Chondrocyte (in vitro differentiated cells): ENCODE measurements at regions not wholly inside any gene's neighbourhood (a gene's known extent, or its start where the extent isn't known, plus 50 kb on each side); places are given as distances from the start of the nearest gene placed in this dataset.
"Not testable (repeated sequence)": the region's sequence is repeated elsewhere in the genome, so short reads cannot be mapped to it uniquely, and the experiment has no call there.

Experiments used
- DNase-seq: peaks from one replicate; pipeline ENCODE4 v3.0.0; 2021; ENCODE audit warnings: mixed read lengths, low spot score
- H3K27ac Mint-ChIP-seq: one replicate; pipeline ENCODE4 v1.8.0; 2021; ENCODE audit warnings: mild to moderate bottlenecking, moderate library complexity, mixed read lengths; ENCODE audit not compliant: unreplicated experiment
- H3K27me3 Mint-ChIP-seq: 2 replicates; pipeline ENCODE4 v1.8.0; 2021; ENCODE audit warnings: low read depth, mixed read lengths
- H3K36me3 Mint-ChIP-seq: 2 replicates; pipeline ENCODE4 v1.8.0; 2021; ENCODE audit warnings: low read depth, mixed read lengths
- H3K4me1 Mint-ChIP-seq: 2 replicates; pipeline ENCODE4 v1.8.0; 2021; ENCODE audit warnings: low read depth, mild to moderate bottlenecking, mixed read lengths
- H3K4me3 Mint-ChIP-seq: one replicate; pipeline ENCODE4 v1.8.0; 2021; ENCODE audit warnings: mild to moderate bottlenecking, moderate library complexity, mixed read lengths; ENCODE audit not compliant: unreplicated experiment
- H3K9me3 Mint-ChIP-seq: 2 replicates; pipeline ENCODE4 v1.8.0; 2021; ENCODE audit warnings: low read depth, mixed read lengths
- TF ChIP-seq, protein P1 (sequence below): fragments of 200-600 bp; sonication (generic); IDR thresholded peaks from 2 replicates; pipeline ENCODE4 v1.5.0; 2021; ENCODE audit warnings: antibody characterized with exemption, mild to moderate bottlenecking, moderate library complexity

- H3K27me3 Mint-ChIP-seq, result peaks cover 5% of the 10 kb centered on the region
- H3K4me1 Mint-ChIP-seq, result peaks cover 20% of the 10 kb centered on the region
- peak overlapping the region; percentile 33 for H3K27ac Mint-ChIP-seq
- TF ChIP-seq, protein P1, sequence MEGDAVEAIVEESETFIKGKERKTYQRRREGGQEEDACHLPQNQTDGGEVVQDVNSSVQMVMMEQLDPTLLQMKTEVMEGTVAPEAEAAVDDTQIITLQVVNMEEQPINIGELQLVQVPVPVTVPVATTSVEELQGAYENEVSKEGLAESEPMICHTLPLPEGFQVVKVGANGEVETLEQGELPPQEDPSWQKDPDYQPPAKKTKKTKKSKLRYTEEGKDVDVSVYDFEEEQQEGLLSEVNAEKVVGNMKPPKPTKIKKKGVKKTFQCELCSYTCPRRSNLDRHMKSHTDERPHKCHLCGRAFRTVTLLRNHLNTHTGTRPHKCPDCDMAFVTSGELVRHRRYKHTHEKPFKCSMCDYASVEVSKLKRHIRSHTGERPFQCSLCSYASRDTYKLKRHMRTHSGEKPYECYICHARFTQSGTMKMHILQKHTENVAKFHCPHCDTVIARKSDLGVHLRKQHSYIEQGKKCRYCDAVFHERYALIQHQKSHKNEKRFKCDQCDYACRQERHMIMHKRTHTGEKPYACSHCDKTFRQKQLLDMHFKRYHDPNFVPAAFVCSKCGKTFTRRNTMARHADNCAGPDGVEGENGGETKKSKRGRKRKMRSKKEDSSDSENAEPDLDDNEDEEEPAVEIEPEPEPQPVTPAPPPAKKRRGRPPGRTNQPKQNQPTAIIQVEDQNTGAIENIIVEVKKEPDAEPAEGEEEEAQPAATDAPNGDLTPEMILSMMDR, result no peak
- DNase-seq, result no peak
- H3K36me3 Mint-ChIP-seq, result no peaks in the 10 kb centered on the region
- H3K9me3 Mint-ChIP-seq, result no peaks in the 10 kb centered on the region
- H3K4me3 Mint-ChIP-seq, result peak overlapping the region; percentile 75
Measured at GRCh38 chr14:65170318-65170717, 68.0 kb upstream of the MAX start.

- TF ChIP-seq, protein P1, result peak; percentile 75
- H3K4me3 Mint-ChIP-seq, result peak overlapping the region; percentile 75
- DNase-seq, result no peak
- H3K27me3 Mint-ChIP-seq, result peaks cover 5% of the 10 kb centered on the region
- H3K36me3 Mint-ChIP-seq, result no peaks in the 10 kb centered on the region
- H3K4me1 Mint-ChIP-seq, result peaks cover 20% of the 10 kb centered on the region
- no peaks in the 10 kb centered on the region for H3K9me3 Mint-ChIP-seq
- peak overlapping the region; percentile 41 for H3K27ac Mint-ChIP-seq
Measured at GRCh38 chr14:65170768-65171507, 68.6 kb upstream of the MAX start.

GRCh38 chr14:65173973-65174693 is 71.8 kb upstream of the MAX start:
- H3K27ac Mint-ChIP-seq, result no peak overlapping the region

DNA sequence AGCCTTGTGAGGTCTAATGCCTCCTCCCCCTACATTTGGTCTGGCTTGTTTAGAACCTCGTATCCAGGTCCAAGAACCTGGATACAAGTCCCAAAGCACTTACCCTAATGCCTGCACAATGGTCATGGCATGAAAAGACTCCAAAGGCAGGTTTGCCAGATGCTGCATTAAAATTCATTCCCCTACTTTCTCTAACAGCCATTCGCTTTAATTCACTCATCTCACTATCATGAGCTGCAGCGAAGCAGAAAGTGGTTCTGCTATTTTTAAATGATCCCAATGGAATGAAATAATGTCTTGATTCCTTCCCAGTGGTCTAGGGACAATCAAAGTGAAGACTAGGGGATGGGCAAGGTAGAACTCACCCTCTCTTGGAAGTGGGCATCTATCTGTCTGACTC is 72.5 kb upstream of the MAX start:
- Mint-ChIP-seq H3K27me3 (peaks cover 5% of the 10 kb centered on the region), H3K9me3 (no peaks in the 10 kb centered on the region), H3K27ac (no peak overlapping the region), H3K4me1 (peaks cover 18% of the 10 kb centered on the region), H3K4me3 (no peak overlapping the region), H3K36me3 (no peaks in the 10 kb centered on the region)
- DNase-seq, result no peak
- TF ChIP-seq, protein P1, result no peak

More at GRCh38 chr14:65173973-65174693, 71.8 kb upstream of the MAX start:
- TF ChIP-seq, protein P1, result no peak
- Mint-ChIP-seq H3K9me3 (no peaks in the 10 kb centered on the region), H3K4me1 (peaks cover 20% of the 10 kb centered on the region), H3K4me3 (no peak overlapping the region), H3K27me3 (peaks cover 5% of the 10 kb centered on the region), H3K36me3 (no peaks in the 10 kb centered on the region)
- no peak for DNase-seq

DNA sequence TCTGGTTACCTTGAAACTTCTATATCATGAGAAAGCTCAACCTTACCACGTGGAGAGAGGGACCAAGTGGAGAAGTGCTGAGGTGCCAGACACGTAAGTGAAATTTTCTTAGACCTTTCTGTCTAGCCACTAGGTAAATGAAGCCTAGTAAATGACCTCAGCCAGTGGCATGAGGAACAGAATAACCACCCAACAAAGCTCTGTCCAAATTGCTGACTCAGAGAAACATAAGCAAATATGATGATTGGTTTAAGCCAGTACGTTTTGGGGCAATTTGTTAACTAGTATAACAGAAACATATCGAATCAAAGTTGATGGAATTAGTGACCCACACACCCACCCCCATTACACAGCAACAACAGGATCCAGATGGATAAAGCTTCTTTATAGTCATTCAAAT is 75.2 kb upstream of the MAX start:
- DNase-seq, result no peak
- Mint-ChIP-seq H3K4me1 (peaks cover 16% of the 10 kb centered on the region), H3K36me3 (no peaks in the 10 kb centered on the region), H3K4me3 (no peak overlapping the region), H3K27me3 (peaks cover 3% of the 10 kb centered on the region), H3K9me3 (peaks cover 11% of the 10 kb centered on the region), H3K27ac (no peak overlapping the region)
- TF ChIP-seq, protein P1, result no peak

DNA sequence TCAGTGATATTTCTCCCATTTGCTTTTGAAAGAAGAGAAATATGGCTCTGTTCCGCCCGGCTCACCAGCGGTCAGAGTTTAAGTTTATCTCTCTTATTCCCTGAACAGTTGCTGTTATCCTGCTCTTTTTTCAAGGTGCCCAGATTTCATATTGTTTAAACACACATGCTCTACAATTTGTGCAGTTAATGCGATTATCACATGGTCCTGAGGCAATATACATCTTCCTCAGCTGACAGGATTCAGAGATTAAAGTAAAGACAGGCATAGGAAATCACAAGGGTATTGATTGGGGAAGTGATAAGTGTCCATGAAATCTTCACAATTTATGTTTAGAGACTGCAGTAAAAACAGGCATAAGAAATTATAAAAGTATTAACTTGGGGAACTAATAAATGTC is 76.9 kb upstream of the MAX start:
- H3K4me3 Mint-ChIP-seq, result not testable (repeated sequence)
- peaks cover 17% of the 10 kb centered on the region for H3K9me3 Mint-ChIP-seq

More for the DNA sequence above, 76.9 kb upstream of the MAX start:
- H3K27ac Mint-ChIP-seq, H3K36me3 Mint-ChIP-seq, H3K27me3 Mint-ChIP-seq, DNase-seq: not testable (repeated sequence)
- H3K4me1 Mint-ChIP-seq, result peaks cover 18% of the 10 kb centered on the region
